HepG2 (cell line): ENCODE measurements at regions not wholly inside any gene's neighbourhood (a gene's known extent, or its start where the extent isn't known, plus 50 kb on each side); places are given as distances from the start of the nearest gene placed in this dataset.
A peak's percentile ranks its signal among the peaks of the same experiment; 100 is the strongest.

Source experiments
- ATAC-seq: fragments of 200-7000 bp; cut with Tn5 transposase; 3 replicates; pipeline ENCODE4 v1.9.1; 2020; ENCODE audit warnings: mild to moderate bottlenecking, moderate library complexity
- BruUV-seq: library from RNA; stranded (reverse); fragments of 400-500 nt; replicated peaks from 2 replicates; lab custom pipeline; 2021; lab: Mats Ljungman, UMichigan
- CTCF ChIA-PET: fragments of 300-600 bp; formaldehyde crosslinking; extraction: SDS; loops from one replicate; lab custom pipeline; 2021; ENCODE audit warnings: low total read pairs, inconsistent platforms, low intra/inter-chr PET ratio; lab: Yijun Ruan, JAX
- POLR2A ChIA-PET: fragments of 350-600 bp; sonication (Branson Sonifier 250); formaldehyde crosslinking; loops from one replicate; lab custom pipeline; 2020; ENCODE audit warnings: antibody characterized with exemption, inconsistent platforms; lab: Yijun Ruan, JAX
- DNase-seq: peaks from one replicate; pipeline ENCODE4 v3.0.0-alpha.2; 2015; ENCODE audit warnings: low spot score
- FAIRE-seq: peaks from 3 replicates; lab custom pipeline; 2011; peaks lifted over from hg19 to GRCh38; lab: Jason Lieb, UNC
- H2AFZ ChIP-seq: one replicate; pipeline ENCODE4 v1.6.1; 2011; ENCODE audit warnings: low read length, inconsistent platforms
- H3K27ac ChIP-seq: fragments of 300-600 bp; 3 replicates; pipeline ENCODE4 v1.8.0; 2011; ENCODE audit warnings: mixed run types, mild to moderate bottlenecking, mixed read lengths, low read length, inconsistent platforms; ENCODE audit not compliant: insufficient read depth; ENCODE audit errors: extremely low read length
- H3K27me3 ChIP-seq, 2 experiments: fragments of 200-600 bp in 1 of 2; 2 replicates in 1 of 2; 3 replicates in 1 of 2; pipeline versions ENCODE4 v1.6.0 to v1.8.0; 2011; ENCODE audit warnings: low read length in 2 of 2, mild to moderate bottlenecking in 2 of 2, moderate library complexity in 2 of 2, inconsistent platforms in 1 of 2; ENCODE audit not compliant: insufficient read depth in 2 of 2, control insufficient read depth in 1 of 2
- H3K36me3 ChIP-seq, 2 experiments: fragments of 200-600 bp in 1 of 2; replicated peaks in 1 of 2; 2 replicates in 1 of 2; 3 replicates in 1 of 2; pipeline versions ENCODE4 v1.5.1 to v1.8.0; 2011; ENCODE audit warnings: low read length in 2 of 2, inconsistent platforms in 1 of 2; ENCODE audit not compliant: insufficient read depth in 2 of 2, control insufficient read depth in 1 of 2
- H3K4me1 ChIP-seq: 2 replicates; pipeline ENCODE4 v1.5.1; 2012; ENCODE audit warnings: low read length, inconsistent platforms; ENCODE audit not compliant: insufficient read depth
- H3K4me2 ChIP-seq: 2 replicates; pipeline ENCODE4 v1.6.0; 2011; ENCODE audit warnings: low read depth, low read length, inconsistent platforms
- H3K4me3 ChIP-seq, 3 experiments: fragments of 200-600 bp in 1 of 3; sonication (generic), shearing (Covaris generic) in 1 of 3; replicated peaks in 1 of 3; 2 replicates each; pipeline ENCODE4 v1.5.1; 2011 to 2016; ENCODE audit warnings: low read length in 3 of 3, inconsistent platforms in 2 of 3, low read depth in 2 of 3, mild to moderate bottlenecking in 2 of 3, control low read depth in 1 of 3, mixed read lengths in 1 of 3; ENCODE audit not compliant: insufficient read depth in 1 of 3
- H3K79me2 ChIP-seq: one replicate; pipeline ENCODE4 v1.6.1; 2011; ENCODE audit warnings: low read length, inconsistent platforms; ENCODE audit not compliant: insufficient read depth
- H3K9ac ChIP-seq: 2 replicates; pipeline ENCODE4 v1.6.0; 2011; ENCODE audit warnings: mild to moderate bottlenecking, low read depth, low read length, inconsistent platforms; ENCODE audit not compliant: insufficient read depth
- H3K9me3 ChIP-seq: 2 replicates; pipeline ENCODE4 v1.5.1; 2012; ENCODE audit warnings: mild to moderate bottlenecking, low read length
- H4K20me1 ChIP-seq: 2 replicates; pipeline ENCODE4 v1.6.0; 2011; ENCODE audit warnings: inconsistent platforms, mild to moderate bottlenecking, low read length, moderate library complexity; ENCODE audit not compliant: insufficient read depth
- FOXM1 ChIP-seq: sonication (generic); formaldehyde crosslinking; IDR thresholded peaks from 2 replicates; pipeline ENCODE4 v1.5.0; 2020; ENCODE audit warnings: missing genetic modification reagents
- ZNF121 ChIP-seq: sonication (generic); formaldehyde crosslinking; IDR thresholded peaks from 2 replicates; pipeline ENCODE4 v1.5.0; 2020; ENCODE audit warnings: mild to moderate bottlenecking, missing genetic modification reagents
- ZNF672 ChIP-seq: sonication (generic); formaldehyde crosslinking; IDR thresholded peaks from 2 replicates; pipeline ENCODE4 v1.8.1; 2022; ENCODE audit warnings: missing genetic modification reagents
- WGBS: methylation state at CpG from one replicate; pipeline ENCODE4 v1.1.6; 2017; ENCODE audit warnings: low lambda C conversion rate; 5-methylcytosine and 5-hydroxymethylcytosine counted together
- in situ Hi-C: cut with HindIII; loops from 2 replicates; pipeline ENCODE4 v1.10.0; 2017; ENCODE audit warnings: low pct_unique_long_range_greater_than_20kb; ENCODE audit not compliant: extremely low pct_ligation_motif_present
- intact Hi-C: fragments of 100-400 bp; cut with micrococcal nuclease; formaldehyde crosslinking; loops from one replicate; pipeline ENCODE4 v1.10.0; 2022; ENCODE audit not compliant: unreplicated experiment
- TF ChIP-seq, protein P1 (sequence below): sonication (generic); formaldehyde crosslinking; IDR thresholded peaks from 2 replicates; pipeline ENCODE4 v1.4.0; 2020; ENCODE audit warnings: mild to moderate bottlenecking, missing genetic modification reagents
- TF ChIP-seq, protein P2 (sequence below): sonication (generic); formaldehyde crosslinking; conservative IDR thresholded peaks from 2 replicates; pipeline ENCODE4 v1.8.0; 2022; ENCODE audit warnings: missing genetic modification reagents

DNA sequence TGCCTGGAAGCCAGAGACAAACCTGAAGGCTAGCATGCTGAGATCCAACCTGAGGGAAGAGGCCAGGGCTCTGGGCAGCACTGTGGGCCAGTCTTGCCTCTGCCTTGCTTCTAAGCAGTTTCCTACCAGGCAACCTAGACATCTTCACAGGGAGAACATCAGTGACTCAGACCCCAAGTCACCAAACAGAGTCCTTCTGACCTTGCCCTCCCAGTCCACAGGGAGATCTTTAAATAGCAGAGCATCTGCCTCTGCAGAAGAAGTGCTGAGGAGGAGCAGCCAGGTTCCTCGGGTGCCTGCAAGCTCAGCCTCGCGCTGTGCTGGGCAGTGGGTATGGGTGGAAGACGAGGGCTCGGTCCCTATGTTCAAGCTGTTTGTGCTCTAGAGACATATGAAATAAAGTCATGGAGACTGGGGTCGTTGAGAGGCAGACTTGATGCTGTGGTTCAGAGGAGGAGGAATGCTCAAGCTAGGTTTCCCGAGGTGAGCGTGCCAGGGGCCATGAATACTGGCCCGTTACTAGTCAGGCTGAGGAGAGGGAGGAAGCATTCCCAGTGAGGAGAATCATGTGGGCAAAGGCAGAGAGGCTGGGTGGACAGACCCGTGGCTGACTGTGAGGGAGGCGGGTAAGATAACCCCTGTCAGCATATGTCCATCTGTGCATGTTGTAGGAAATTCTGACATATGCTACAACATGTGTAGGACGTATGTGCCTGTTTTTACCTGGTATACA lies 66.5 kb downstream of the BOLA3 start:
- Histone ChIP-seq H3K36me3 (peaks cover 15 to 64% of the 10 kb centered on the region in 2 experiments), H3K27me3 (no peaks in the 10 kb centered on the region), H3K27ac (no peak overlapping the region), H3K9me3 (no peaks in the 10 kb centered on the region), H3K4me2 (no peak overlapping the region), H3K79me2 (no peaks in the 10 kb centered on the region), H2AFZ (no peak overlapping the region), H3K4me1 (no peaks in the 10 kb centered on the region), H3K9ac (no peak overlapping the region), H4K20me1 (no peaks in the 10 kb centered on the region), H3K4me3 (no peak overlapping the region)
- ChIA-PET CTCF (no interaction called here), POLR2A (no interaction called here)
- TF ChIP-seq, protein P1, sequence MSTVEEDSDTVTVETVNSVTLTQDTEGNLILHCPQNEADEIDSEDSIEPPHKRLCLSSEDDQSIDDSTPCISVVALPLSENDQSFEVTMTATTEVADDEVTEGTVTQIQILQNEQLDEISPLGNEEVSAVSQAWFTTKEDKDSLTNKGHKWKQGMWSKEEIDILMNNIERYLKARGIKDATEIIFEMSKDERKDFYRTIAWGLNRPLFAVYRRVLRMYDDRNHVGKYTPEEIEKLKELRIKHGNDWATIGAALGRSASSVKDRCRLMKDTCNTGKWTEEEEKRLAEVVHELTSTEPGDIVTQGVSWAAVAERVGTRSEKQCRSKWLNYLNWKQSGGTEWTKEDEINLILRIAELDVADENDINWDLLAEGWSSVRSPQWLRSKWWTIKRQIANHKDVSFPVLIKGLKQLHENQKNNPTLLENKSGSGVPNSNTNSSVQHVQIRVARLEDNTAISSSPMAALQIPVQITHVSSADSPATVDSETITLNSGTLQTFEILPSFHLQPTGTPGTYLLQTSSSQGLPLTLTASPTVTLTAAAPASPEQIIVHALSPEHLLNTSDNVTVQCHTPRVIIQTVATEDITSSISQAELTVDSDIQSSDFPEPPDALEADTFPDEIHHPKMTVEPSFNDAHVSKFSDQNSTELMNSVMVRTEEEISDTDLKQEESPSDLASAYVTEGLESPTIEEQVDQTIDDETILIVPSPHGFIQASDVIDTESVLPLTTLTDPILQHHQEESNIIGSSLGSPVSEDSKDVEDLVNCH = no peak
- TF ChIP-seq ZNF121 (CRISPR knock-in tag) (no peak), ZNF672 (CRISPR knock-in tag) (0 out of 2 replicates have a peak, but pooled peaks have one; percentile 31), FOXM1 (no peak)
- TF ChIP-seq, protein P2, sequence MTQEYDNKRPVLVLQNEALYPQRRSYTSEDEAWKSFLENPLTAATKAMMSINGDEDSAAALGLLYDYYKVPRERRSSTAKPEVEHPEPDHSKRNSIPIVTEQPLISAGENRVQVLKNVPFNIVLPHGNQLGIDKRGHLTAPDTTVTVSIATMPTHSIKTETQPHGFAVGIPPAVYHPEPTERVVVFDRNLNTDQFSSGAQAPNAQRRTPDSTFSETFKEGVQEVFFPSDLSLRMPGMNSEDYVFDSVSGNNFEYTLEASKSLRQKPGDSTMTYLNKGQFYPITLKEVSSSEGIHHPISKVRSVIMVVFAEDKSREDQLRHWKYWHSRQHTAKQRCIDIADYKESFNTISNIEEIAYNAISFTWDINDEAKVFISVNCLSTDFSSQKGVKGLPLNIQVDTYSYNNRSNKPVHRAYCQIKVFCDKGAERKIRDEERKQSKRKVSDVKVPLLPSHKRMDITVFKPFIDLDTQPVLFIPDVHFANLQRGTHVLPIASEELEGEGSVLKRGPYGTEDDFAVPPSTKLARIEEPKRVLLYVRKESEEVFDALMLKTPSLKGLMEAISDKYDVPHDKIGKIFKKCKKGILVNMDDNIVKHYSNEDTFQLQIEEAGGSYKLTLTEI = no peak
- ATAC-seq = no peak
- no peak for DNase-seq
- no TSS peak for BruUV-seq
- intact Hi-C loops = no loop called here
- no peak for FAIRE-seq
- in situ Hi-C loops = no loop called here
- 96% methylated on average over 12 of the region's 12 CpGs for WGBS
